GM19238 (cell line): ENCODE measurements at regions not wholly inside any gene's neighbourhood (a gene's known extent, or its start where the extent isn't known, plus 50 kb on each side); places are given as distances from the start of the nearest gene placed in this dataset.

Source experiments
- DNase-seq: peaks from one replicate; pipeline ENCODE4 v3.0.0; 2011; ENCODE audit warnings: low spot score; ENCODE audit not compliant: insufficient read length

DNA sequence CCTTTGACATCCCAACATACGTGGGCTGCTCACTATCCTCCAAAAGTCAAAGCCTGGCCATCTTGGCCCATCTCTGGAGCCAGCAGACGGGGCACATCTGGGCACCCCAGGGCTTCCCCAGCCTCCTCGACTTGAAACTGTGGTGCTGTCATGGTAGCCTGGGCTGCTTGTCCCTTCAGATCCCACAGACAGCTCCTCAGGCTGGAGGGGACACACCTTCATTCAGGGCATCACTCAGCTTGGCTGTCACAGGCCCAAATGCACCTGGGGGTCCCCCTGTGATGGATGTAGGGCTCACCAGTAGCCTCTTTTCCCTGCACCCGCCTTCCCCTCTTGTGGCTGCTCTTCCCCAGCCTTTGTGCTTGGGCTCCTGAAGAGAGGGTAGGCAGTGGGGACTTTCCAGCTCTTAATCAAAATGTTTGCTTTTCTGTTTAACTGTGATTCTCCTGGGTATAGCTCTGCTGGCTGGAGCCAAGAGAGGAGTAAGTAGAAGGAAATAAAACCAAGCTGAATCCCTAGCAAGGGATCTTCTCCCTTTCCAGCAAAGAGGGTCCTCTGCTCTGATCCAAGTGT is 92.3 kb downstream of the GYPC start:
- no peak for DNase-seq

DNA sequence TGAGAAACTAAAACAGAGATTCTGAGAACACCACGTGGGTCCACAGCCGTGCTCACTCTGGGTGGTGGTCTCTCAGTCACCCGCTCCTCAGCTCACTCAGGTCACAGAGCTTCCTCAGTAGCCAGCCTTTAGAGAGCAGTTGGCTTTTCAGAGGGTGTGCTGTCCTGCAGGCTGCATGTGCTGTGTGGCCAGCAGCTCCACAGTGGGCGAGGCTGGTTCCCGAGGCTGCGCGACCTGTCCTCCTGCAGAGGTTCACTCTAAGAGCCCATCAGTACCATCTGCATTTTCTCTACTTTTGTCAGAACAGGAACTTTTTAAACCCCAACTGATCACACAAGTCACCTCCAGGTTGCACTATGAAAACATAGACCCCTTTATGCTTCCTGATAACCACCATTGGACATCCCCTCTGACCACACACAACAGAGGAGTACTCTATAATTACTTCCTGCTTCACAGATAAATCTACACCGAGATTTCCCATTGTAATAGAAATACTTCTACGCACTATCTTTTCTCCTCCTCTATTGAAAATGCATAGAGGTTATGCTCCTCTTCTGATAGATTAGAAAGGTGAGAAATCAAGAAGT is 93.1 kb downstream of the GYPC start:
- no peak for DNase-seq

DNA sequence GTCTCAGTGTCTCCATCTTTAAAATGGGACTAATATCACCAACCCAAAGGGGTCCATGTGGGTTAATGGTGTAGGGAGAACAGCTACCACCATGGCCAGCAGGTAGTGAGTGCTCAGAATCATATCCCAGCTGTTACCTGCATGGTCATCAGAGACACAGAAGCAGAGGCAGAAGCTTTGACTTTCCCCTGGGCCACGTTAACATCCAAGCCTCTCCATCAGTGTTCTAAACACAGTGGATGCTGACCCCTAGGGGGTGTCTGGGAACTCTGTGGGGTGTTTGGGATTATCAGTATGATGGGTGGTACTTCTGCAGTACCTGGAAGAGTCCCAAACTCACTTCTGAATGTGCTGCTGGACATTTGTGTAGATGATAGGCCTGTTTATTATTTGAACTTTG is 93.6 kb downstream of the GYPC start:
- DNase-seq: no peak

DNA sequence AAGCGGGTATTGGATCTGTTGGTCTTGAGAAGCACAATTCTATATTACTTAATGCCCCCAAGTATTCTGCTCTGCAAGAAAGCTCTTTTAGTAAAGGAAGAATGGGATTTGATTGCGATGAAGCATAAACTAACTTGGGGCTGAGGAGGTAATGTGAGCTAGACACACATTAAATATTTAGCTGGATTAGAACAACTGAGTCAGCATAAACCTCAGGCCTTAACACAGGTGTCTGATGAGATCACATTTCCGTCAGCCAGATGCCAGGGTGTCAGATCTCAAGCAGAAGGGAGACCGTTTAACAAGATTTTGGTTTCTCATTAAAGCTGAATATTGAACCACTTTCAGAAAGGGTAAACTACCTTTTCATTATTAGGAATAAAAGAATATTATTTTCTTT is 94.5 kb downstream of the GYPC start:
- DNase-seq: no peak

DNA sequence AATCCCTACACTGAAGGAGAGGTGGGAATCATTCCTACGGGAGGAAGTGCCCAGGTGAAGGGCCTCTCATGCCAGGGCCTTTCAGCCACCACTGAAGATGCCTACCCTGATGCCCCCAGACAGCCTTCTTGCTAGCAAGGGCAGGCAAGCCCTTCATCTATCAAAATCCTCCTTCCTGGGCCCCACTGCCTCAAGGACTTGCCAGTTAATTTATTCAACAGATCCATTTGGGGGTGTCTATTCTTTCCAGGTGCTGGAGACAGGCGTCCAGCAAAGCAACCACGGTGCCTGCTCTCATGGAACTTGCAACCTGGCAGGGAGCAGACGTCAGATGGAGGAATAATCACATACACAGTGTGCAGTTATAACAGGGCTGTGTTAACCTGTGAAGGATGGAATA is 95.5 kb downstream of the GYPC start:
- DNase-seq: no peak

DNA sequence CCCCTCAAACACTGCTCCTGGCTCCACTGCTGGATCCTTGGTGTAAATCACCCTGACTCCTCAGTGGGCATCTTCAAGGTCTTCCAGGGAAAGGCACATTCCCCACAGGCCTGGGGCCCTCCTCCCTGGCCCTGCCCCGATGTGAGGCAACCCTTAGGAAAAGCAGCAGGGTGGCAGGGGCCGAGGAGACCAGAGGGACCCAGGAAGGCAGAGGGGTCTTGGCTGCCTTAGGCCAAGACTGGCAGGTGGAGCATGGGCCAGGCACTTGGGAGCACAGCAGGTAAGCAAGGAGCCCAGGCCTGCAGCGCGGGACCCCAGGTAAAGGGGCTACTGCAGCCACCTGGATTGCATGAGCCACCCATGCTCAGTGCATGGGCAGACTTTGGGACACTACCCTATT is 96.9 kb downstream of the GYPC start:
- no peak for DNase-seq

DNA sequence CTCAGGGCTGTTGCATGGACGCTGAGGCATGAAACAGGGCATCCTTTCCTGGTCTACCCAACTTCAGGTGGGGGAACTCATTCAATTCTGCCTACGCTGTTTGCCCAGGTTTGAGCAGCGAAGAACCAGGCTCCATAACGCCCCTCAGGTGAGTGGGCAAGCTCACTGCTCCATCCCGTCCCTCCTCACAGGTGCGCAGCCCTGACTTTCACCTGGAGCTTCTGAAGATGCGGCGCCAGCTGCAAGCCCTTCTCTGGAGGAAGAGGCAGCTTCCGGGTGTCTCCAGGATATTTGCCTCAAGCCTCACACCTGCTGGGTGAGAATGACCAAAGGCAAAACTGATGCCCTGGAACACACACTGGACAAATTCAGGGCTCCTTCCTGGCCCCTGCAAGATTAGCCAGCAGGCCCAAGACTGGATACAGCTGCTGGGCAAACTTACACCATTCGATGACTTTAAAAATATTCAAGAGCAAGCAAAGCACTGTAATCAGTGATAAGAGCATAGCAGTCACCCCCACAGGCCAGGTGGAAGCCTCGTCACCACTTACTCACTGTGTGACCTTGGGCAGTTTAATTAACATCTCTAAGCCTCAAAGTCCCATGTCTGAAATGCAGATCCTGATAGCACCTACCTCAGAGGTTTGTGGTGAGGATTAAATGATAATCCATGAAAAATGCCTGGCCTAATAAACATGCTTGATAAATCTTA is 97.7 kb downstream of the GYPC start:
- DNase-seq: no peak

DNA sequence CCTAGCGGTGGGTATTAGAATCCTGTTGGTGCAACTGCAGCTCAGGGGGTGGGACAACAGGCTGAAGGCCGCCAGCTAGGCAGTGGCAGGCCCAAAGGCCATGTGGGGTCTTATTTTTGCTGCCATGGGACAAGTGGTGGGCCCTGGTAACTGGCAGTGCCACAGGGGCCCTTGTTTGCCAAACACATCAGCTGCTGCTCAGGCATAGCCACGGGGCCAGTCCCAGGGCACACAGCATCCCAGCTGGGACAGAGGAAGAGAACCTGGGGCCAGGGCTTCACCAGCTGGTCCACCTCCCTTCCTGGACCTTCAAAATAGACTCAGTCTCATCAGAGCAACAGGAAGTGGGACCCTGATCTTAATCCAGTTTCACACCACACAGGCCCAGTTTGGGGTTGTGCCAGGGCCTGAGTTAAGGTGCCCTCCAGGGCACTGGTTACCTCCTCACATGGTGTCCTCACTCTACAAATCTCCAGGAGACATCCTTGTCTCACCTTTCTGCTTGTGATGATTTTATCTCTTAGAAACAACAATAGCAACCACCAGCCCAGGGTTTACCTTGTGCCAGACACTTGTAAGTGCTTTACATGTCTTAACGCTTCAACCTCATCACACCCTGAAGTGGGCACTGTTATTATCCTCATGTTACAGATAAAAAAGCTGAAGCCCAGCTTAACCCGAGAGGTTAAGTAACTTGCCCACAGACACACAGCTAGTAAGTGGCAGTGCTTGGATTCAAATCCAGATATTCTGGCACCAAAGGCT is 98.5 kb downstream of the GYPC start:
- no peak for DNase-seq

DNA sequence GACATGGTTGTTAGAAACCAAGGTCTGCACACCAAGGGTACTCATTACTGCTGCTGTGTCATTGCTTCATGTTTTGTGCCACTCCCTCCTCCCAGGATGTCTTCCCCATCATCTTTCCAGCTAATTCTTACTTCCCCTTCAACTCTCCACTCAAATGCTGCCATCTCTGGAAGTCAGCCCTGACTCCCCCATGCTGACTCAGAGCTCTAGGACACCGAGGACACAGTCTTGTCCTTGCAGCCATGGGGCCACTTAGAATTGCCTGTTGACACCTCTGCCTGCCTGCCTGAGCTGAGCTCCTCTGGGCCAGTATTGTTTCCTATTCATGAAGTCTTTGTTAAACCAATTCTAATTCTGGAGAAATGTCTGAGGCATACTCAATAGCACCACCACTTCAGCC is 100.2 kb downstream of the GYPC start:
- DNase-seq: no peak

DNA sequence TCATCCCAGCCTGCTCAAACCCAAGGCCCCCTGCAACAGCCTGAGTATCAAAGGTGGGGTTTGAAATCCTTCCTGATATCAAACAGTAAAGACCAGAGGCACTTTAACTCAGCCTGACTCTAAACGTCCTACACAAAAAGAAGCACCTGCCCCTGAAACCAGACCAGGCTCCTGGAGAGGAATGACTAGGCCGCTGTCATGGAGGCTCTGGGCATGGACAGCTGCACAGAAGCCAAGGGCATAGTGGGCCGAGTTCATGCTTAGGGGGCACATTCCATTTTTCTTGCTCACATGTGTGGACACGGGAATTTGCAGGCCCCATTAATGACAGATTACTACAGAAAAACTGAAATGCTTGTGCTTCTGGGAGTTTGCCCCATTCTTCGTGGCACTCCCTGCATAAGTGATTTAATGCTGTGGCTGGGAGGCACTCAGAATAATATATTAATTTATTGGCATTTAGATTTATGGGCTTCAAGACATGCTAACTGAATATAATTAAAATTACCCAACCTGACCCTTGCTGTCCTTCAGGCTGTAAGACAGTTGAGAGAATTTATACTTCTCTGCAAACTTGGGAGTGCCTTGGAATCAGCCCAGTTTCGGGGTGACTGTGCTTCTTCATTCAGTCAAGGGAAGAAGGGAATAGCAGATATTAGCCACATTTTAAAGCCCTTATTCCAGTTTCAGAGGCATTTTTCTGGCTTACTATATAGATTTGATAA is 105.5 kb downstream of the GYPC start:
- DNase-seq: no peak

DNA sequence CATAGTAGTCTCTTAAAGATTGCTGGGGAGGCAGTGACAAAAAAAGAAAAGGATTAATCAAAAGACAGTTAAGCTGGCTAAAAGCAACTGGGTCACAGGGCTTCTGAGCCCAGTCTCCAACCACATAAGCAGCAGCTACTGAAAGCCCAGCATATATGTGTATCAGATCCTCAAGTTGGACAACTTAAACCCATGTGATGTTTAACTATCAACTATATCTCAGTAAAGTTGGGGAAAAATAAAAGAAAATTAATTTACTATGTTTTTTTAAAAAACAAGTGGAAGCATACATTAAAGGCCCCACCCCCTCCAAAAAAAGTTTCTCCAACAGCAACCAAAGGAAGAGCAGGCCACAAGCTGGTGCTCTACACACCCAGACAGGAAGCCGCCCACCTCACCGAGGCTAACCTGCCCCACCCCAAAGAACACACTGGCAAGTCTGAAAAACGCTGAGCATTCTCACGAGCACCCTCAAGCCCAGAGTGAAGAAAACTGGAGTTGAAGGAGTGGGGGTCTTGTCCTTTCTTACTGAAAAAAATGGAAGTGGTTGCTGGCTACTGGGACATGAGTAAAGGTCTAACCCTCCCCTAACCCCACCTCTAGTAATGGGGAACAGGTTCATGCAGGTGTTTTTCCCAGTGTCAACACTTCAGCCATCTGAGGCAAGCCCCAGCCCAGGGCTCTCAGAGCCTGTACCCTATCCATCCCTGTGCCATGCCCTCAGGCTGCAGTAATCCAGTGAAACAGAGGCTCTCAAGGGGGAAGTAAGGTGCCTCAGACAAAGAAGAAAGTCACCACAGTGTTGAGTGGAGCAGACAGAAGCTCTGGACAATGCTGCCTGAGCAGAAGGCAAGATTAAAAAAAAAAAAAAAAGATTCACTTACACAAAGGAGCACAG is 106.3 kb downstream of the GYPC start:
- no peak for DNase-seq

DNA sequence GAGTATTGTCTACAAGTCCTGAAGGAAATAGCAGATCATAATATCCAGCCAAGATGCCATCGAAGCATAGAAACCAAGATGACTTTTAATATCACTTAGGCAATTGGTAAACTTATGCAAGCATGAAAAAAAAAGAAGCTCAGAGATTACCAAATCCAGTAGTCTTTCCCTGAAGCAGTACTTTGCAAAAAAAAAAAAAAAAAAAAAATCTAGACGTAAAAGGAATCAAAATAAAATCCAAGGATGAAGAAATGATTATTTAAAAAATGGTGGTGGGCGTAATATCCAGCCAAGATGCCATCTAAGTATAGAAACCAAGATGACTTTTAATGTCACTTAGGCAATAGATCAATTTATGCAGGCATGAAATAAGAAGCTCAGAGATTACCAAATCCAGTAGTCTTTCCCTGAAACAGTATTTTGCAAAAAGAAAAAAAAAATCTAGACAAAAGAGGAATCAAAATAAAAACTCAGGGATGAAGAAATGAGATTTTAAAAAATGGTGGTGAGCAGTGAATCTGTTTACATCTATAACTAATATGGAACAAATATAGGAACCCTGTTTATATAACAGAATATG is 108.8 kb downstream of the GYPC start:
- DNase-seq: no peak

DNA sequence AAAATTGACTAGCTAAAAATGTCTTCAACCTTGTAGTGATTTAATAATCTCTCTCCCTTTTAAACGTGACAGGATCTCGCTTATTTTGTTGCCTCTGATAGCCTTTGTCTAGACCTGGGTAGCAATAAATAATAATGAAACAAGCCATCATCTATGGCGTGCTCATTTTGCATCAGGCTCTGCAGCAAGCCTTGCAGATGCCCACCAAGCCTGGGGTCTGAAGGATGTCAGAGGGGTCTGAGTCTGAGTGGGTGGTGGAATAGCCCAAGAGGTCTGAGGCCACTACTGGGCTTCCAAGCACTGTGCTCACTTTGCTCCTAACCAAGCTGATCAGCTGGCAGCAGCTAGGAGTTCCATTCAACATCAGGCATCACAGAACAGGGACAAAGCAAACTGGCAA is 109.4 kb downstream of the GYPC start:
- DNase-seq: no peak

DNA sequence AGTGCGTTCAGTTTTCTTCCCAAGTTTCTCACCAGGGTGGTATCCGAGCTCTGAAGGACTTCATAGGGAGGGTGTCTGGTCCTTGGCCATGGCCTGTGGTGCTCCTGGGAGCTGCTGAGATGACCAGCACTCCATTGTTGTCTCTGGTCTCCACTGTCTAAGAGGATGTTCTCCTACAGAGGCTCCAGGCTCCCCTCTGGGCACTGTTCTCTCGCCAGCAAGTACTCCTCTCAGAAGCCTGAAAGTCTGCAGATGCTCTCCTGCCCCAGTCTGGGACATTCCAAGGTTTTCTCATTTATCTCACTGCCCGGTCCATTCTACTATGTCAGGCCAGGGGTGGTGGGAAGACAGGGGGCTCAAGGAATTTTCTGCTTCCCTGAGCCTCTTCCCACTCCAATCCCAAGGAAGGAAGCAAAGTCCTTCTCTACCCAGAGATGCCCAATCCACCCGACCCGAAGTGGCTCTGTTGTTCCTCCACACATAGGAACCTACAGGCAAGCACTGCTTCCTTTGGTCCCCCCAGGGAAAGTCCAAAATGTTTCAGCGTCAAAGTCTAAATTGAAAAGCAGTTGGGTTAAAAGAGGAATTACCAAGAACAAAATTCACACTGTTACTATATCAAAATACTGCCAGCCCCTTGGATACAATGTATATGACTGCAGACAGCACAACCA is 110.5 kb downstream of the GYPC start:
- DNase-seq: no peak

DNA sequence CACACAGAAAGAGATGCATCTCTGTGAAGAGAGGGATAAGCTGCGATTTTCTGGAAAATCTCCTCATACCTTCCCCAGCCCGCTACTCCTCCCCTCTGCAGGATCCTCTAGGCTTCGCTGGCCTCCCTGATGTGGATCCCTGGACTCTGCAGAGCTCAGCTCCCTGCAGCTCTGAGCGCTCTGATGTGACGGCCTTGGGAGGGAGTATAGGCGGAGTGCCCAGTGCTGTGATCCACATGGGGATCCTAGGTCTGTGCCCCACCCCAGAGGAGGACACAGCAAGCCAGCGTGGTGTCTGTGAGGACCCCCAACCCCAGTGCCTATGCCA is 111.0 kb downstream of the GYPC start:
- no peak for DNase-seq

DNA sequence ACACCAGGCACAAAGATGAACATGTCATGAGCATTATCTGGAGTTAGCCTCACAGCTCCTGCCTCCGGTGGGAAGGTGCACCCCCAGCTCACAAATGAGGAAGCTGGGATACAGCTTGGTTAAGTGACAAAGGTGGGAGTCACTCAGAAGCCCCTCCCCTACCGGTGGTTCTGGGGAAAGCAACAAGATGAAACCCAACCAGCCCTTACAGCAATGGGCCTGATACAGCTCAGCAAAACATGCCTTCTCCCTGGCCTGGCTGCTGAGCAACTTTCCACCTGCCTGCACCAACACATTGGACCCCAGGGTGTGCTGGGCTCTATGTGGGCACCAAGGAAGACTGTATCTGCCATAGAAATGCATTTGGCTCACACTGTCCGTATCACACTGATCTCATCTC is 113.2 kb downstream of the GYPC start:
- no peak for DNase-seq

DNA sequence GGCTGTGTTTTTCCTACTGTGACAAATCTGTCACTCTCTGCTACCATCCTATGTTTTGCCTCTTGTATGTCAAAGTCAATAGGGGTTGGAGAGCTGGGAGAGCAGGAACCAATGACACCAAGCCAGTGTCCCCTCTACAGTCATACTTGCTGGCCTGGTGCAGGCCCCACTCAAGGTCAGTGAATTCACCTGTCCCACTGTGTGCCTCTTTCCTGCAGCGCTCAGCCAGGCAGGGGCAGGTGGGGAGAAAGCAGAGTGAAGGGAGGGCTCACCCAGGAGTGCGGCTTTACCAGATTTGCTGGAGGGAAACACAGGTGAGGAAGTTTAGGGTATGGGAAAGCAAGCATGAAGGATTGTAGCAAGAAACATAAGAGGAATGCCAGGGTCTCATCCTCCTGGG is 114.5 kb downstream of the GYPC start:
- no peak for DNase-seq

DNA sequence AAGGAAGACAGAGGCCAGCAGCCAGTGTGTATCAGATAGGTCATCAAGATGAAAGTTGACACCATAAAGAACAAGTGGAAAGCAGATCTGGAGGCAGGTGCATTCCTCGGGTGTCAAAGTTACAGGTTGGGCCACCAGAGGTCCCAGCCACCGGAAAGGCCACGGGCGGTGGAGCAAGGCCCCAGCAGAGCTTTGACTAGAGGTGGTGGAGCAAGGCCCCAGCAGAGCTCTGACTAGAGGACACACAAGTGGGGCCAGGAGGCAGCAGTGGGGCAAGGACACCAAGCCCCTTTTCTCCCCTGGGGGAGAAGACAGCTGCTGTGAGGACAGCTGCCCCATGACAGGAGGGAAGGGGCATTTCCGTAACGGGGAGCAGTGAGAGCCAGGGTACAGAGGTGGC is 115.1 kb downstream of the GYPC start:
- DNase-seq: no peak

DNA sequence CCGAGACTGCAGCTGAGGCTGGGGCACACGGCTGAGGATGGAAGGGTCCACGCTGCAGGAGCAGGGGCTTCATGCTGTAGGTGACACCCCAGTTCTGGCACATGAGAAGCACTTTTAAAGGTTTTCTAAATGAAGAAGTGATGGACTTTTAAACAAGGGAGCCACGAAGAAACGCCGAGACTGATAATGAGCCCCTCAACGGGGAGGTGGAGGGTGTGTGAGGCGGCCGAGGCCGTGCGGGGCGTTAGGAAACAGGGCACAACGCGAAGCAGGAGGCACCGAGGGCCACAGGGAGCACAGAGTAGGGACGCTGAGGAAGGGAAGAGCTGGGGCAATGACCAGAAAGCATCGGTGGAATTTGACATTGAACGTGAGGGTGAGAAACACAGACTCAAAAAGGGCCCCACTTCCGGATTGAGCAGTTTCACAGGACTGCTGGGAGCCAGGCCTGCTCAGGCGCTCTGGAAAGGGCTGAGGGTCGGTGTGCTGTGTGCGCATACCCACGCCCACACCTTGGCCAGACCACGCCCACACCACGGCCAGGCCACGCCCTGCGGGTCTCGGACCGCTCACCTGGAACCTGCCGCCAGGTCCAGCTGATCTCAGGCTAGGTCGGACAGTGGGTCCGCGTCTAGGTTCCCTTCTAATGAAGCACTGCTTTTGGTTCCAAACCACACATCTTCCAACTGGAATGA is 115.7 kb downstream of the GYPC start:
- no peak for DNase-seq
